DND-41 (cell line): ENCODE measurements at regions not wholly inside any gene's neighbourhood (a gene's known extent, or its start where the extent isn't known, plus 50 kb on each side); places are given as distances from the start of the nearest gene placed in this dataset.

Experiments used
- ATAC-seq: fragments of 200-7000 bp; cut with Tn5 transposase; 3 replicates; pipeline ENCODE4 v1.9.1; 2021; ENCODE audit warnings: low read depth; ENCODE audit not compliant: insufficient read depth
- DNase-seq: peaks from one replicate; pipeline ENCODE4 v3.0.0-alpha.2; 2020
- H2AFZ ChIP-seq: 2 replicates; pipeline ENCODE4 v1.6.0; 2012; ENCODE audit warnings: low read depth, low read length
- H3K27ac ChIP-seq: 2 replicates; pipeline ENCODE4 v1.5.1; 2012; ENCODE audit warnings: low read length, inconsistent platforms
- H3K27me3 ChIP-seq: fragments of 200-600 bp; sonication (generic); 2 replicates; pipeline ENCODE4 v1.6.0; 2012; ENCODE audit warnings: low read length, mild to moderate bottlenecking, inconsistent platforms; ENCODE audit not compliant: insufficient read depth, poor library complexity
- H3K36me3 ChIP-seq: 2 replicates; pipeline ENCODE4 v1.5.1; 2012; ENCODE audit warnings: low read length, inconsistent platforms; ENCODE audit not compliant: insufficient read depth
- H3K4me1 ChIP-seq: 2 replicates; pipeline ENCODE4 v1.5.1; 2012; ENCODE audit warnings: mild to moderate bottlenecking, low read length; ENCODE audit not compliant: insufficient read depth
- H3K4me2 ChIP-seq: 2 replicates; pipeline ENCODE4 v1.6.0; 2012; ENCODE audit warnings: mild to moderate bottlenecking, moderate library complexity, low read length, inconsistent platforms; ENCODE audit not compliant: insufficient read depth
- H3K4me3 ChIP-seq, 2 experiments: fragments of 200-600 bp in 1 of 2; shearing (Covaris generic) in 1 of 2; 2 replicates each; pipeline ENCODE4 v1.5.1; 2012 to 2016; ENCODE audit warnings: inconsistent platforms in 2 of 2, low read length in 2 of 2, mild to moderate bottlenecking in 2 of 2, low read depth in 1 of 2, moderate library complexity in 1 of 2
- H3K79me2 ChIP-seq: 2 replicates; pipeline ENCODE4 v1.6.0; 2012; ENCODE audit warnings: low read length, inconsistent platforms; ENCODE audit not compliant: insufficient read depth
- H3K9ac ChIP-seq: 2 replicates; pipeline ENCODE4 v1.6.0; 2012; ENCODE audit warnings: low read depth, mild to moderate bottlenecking, inconsistent platforms, low read length, moderate library complexity
- H3K9me3 ChIP-seq: 2 replicates; pipeline ENCODE4 v1.5.1; 2012; ENCODE audit warnings: low read length, moderate library complexity, mild to moderate bottlenecking, inconsistent platforms; ENCODE audit not compliant: insufficient read depth, severe bottlenecking
- H4K20me1 ChIP-seq: 2 replicates; pipeline ENCODE4 v1.6.0; 2012; ENCODE audit warnings: low read length; ENCODE audit not compliant: insufficient read depth
- EZH2 ChIP-seq: IDR thresholded peaks from 3 replicates; pipeline ENCODE4 v1.6.1; 2012; ENCODE audit warnings: borderline replicate concordance, low read depth, mild to moderate bottlenecking, moderate library complexity, low read length, inconsistent platforms; ENCODE audit not compliant: severe bottlenecking
- TF ChIP-seq, protein P1 (sequence below): IDR thresholded peaks from 2 replicates; pipeline ENCODE4 v1.5.1; 2012; ENCODE audit warnings: borderline replicate concordance, low read length, moderate library complexity, mild to moderate bottlenecking; ENCODE audit not compliant: poor library complexity, severe bottlenecking; ENCODE audit errors: extremely low read depth

DNA sequence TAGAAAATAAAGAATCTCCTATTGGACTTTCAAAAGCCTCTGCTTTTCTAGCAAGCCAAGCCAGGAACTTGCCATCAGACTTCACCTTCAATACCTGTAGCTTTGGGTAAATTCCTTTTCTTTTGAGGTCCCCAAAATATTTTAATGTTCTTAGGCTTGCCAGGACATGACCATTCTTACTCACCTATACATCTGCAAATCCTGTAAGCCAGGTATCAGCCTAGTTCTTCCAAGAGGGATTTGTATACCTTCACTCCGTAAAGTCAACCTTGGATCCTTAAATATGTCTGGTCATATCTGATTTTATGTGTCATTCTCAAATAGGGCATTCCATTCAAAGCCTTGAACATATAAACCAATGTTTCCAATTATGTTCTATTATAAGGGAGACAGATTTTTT is 210.6 kb upstream of the CELF2 start:
- Histone ChIP-seq H3K4me1 (no peaks in the 10 kb centered on the region), H2AFZ (no peak overlapping the region), H3K79me2 (no peaks in the 10 kb centered on the region), H3K27ac (no peak overlapping the region), H3K9me3 (no peaks in the 10 kb centered on the region), H3K9ac (no peak overlapping the region), H3K36me3 (no peaks in the 10 kb centered on the region), H4K20me1 (no peaks in the 10 kb centered on the region), H3K4me2 (no peak overlapping the region), H3K27me3 (no peaks in the 10 kb centered on the region), H3K4me3 (no peak overlapping the region)
- TF ChIP-seq EZH2 = no peak
- TF ChIP-seq, protein P1, sequence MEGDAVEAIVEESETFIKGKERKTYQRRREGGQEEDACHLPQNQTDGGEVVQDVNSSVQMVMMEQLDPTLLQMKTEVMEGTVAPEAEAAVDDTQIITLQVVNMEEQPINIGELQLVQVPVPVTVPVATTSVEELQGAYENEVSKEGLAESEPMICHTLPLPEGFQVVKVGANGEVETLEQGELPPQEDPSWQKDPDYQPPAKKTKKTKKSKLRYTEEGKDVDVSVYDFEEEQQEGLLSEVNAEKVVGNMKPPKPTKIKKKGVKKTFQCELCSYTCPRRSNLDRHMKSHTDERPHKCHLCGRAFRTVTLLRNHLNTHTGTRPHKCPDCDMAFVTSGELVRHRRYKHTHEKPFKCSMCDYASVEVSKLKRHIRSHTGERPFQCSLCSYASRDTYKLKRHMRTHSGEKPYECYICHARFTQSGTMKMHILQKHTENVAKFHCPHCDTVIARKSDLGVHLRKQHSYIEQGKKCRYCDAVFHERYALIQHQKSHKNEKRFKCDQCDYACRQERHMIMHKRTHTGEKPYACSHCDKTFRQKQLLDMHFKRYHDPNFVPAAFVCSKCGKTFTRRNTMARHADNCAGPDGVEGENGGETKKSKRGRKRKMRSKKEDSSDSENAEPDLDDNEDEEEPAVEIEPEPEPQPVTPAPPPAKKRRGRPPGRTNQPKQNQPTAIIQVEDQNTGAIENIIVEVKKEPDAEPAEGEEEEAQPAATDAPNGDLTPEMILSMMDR = no peak
- ATAC-seq = no peak
- no peak for DNase-seq

DNA sequence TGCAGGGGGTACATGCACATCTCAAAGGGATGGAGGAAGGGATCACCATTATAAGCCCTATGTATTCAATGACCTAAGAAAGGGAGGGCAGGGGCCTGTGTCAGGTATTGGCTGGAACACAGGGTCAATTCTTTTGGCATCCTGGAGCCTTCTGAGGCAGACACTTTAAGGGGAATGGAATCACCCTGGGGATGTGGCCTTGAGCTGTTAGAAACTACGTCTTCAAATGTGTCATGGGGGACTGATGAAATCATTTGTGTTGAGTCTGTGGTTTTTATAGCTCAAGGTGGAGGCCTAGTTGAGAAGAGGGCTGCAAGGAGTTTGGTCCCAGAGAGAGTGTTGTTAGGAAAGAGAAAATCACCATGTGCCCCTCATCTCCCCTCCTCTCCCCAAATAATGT is 206.1 kb upstream of the CELF2 start:
- H2AFZ ChIP-seq = no peak overlapping the region
- TF ChIP-seq EZH2 = no peak
- TF ChIP-seq, protein P1 = no peak
- no peak for DNase-seq

DNA sequence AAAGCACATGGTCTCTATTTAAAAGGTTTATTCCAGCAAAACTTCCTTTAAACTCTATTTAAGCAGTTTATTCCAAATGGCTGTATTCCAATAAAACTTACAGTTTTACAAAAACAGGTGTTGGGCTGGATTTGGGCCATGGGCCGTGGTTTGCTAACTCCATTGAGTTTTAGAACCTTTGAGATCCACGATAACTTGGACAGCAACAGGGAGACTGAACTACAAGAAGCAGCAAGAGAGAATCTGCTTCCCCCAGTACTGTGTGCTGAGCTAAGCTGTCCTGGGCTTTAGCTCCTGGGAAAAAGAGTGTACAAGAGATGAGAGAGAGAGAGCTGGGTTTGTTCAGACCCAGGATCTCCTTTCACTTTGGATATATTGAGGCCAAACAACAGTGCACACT is 204.0 kb upstream of the CELF2 start:
- H3K4me3 ChIP-seq = no peak overlapping the region
- H3K27me3 ChIP-seq = no peaks in the 10 kb centered on the region
- ATAC-seq = no peak

More for the DNA sequence above, 206.1 kb upstream of the CELF2 start:
- no peak overlapping the region for H3K9ac ChIP-seq
- no peaks in the 10 kb centered on the region for H3K27me3 ChIP-seq
- H3K4me3 ChIP-seq = no peak overlapping the region
- ATAC-seq = no peak
- no peaks in the 10 kb centered on the region for H4K20me1 ChIP-seq
- no peaks in the 10 kb centered on the region for H3K36me3 ChIP-seq
- no peaks in the 10 kb centered on the region for H3K79me2 ChIP-seq
- no peak overlapping the region for H3K4me2 ChIP-seq
- H3K4me1 ChIP-seq = no peaks in the 10 kb centered on the region
- H3K9me3 ChIP-seq = no peaks in the 10 kb centered on the region
- no peak overlapping the region for H3K27ac ChIP-seq

More for the DNA sequence above, 204.0 kb upstream of the CELF2 start:
- Histone ChIP-seq H3K4me2 (no peak overlapping the region), H3K4me1 (no peaks in the 10 kb centered on the region), H3K36me3 (no peaks in the 10 kb centered on the region), H3K27ac (no peak overlapping the region), H3K79me2 (no peaks in the 10 kb centered on the region), H3K9me3 (no peaks in the 10 kb centered on the region), H3K9ac (no peak overlapping the region), H2AFZ (no peak overlapping the region), H4K20me1 (no peaks in the 10 kb centered on the region)
- DNase-seq = no peak
- TF ChIP-seq, protein P1 = no peak
- no peak for TF ChIP-seq EZH2
